ENCODE measurements at regions not wholly inside any gene's neighbourhood (a gene's known extent, or its start where the extent isn't known, plus 50 kb on each side); places are given as distances from the start of the nearest gene placed in this dataset.

GRCh38 chr7:4479367-4480039 lies 202.6 kb upstream of the FOXK1 start:
- TF ChIP-seq, protein P1, sequence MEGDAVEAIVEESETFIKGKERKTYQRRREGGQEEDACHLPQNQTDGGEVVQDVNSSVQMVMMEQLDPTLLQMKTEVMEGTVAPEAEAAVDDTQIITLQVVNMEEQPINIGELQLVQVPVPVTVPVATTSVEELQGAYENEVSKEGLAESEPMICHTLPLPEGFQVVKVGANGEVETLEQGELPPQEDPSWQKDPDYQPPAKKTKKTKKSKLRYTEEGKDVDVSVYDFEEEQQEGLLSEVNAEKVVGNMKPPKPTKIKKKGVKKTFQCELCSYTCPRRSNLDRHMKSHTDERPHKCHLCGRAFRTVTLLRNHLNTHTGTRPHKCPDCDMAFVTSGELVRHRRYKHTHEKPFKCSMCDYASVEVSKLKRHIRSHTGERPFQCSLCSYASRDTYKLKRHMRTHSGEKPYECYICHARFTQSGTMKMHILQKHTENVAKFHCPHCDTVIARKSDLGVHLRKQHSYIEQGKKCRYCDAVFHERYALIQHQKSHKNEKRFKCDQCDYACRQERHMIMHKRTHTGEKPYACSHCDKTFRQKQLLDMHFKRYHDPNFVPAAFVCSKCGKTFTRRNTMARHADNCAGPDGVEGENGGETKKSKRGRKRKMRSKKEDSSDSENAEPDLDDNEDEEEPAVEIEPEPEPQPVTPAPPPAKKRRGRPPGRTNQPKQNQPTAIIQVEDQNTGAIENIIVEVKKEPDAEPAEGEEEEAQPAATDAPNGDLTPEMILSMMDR (IDR thresholded peaks at IDR 0.05), result peak in 2 of 7 experiments; percentile 17 to 24
- TF ChIP-seq EP300 (IDR thresholded peaks at IDR 0.05), result no peak
- TF ChIP-seq POLR2A (IDR thresholded peaks at IDR 0.05), result no peak
